ENCODE measurements at regions not wholly inside any gene's neighbourhood (a gene's known extent, or its start where the extent isn't known, plus 50 kb on each side); places are given as distances from the start of the nearest gene placed in this dataset.
A peak's percentile ranks its signal among the peaks of the same experiment; 100 is the strongest.
"Not testable (repeated sequence)": the region's sequence is repeated elsewhere in the genome, so short reads cannot be mapped to it uniquely, and the experiment has no call there.

DNA sequence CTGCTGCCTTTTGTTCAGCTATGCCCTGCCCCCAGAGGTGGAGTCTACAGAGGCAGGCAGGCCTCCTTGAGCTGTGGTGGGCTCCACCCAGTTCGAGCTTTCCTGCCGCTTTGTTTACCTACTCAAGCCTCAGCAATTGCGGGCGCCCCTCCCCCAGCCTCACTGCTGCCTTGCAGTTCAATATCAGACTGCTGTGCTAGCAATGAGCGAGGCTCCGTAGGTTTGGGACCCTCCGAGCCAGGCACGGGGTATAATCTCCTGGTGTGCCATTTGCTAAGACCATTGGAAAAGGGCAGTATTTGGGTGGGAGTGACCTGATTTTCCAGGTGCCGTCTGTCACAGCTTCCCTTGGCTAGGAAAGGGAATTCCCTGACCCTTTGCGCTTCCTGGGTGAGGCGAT lies 51.9 kb downstream of the DIPK2A start:
- not testable (repeated sequence) for DNase-seq

DNA sequence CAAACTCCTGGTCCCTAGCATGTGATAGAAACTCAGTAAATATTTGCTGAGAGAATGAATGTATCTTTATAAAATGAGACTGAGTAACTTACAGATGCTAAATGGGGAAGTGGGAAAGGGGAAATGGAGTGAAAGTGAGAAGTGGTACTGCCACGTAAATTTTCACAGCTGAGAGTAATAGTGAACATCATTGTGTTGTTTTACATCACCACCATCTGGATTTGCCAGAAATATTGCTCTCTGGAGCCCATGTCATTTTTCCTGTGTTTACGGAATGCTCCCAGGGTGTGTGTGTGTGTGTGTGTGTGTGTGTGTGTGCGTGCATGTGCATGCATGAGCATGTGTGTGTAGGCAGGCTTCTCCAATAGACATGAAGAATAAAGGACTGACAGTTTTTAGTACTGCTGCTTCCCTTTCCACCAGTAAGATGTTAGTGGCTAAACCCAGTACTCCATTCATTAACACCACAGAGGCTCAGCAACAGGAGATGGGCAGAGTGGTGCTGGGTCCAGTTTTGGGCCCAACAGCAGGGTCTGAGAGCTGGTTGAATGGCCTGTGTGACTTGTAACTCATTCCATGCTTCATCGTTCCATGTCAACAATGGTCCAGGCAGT lies 57.3 kb downstream of the DIPK2A start:
- no peak for DNase-seq

DNA sequence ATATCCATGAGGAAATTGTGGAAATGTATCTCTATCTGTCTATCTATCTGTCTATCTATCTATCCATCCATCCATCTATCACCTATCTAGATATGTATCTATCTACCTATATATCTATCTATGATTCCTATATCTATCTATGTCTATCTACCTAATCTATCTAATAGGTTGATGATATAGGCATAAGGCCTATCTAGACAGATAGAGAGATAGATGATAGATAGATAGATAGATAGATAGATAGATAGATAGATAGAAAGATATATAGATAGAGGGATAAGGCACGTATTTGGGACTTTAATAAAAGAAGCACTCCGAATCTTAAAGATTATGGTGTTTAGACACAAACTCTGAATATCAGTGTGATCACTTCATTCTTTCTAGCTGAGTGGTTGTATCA lies 58.1 kb downstream of the DIPK2A start:
- DNase-seq = no peak

DNA sequence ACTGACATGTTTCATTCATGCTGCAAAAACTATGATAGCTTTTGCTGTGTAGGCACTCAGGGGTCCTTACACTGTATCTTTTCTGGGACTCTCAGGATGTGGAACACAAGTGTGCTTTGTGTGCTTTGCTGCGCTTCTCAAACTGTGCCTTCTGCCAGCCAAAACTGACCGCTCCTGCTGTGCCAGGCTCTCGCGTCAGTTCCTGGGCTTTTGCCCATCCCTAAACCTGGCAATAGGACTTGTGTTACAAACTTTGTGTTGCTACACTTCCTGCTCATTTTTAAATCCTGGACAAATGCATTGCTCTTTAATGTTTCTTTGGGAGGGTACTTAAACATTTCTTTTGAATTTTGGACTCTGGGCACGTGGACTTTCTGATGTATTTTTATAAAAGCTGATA lies 60.3 kb downstream of the DIPK2A start:
- no peak for DNase-seq

DNA sequence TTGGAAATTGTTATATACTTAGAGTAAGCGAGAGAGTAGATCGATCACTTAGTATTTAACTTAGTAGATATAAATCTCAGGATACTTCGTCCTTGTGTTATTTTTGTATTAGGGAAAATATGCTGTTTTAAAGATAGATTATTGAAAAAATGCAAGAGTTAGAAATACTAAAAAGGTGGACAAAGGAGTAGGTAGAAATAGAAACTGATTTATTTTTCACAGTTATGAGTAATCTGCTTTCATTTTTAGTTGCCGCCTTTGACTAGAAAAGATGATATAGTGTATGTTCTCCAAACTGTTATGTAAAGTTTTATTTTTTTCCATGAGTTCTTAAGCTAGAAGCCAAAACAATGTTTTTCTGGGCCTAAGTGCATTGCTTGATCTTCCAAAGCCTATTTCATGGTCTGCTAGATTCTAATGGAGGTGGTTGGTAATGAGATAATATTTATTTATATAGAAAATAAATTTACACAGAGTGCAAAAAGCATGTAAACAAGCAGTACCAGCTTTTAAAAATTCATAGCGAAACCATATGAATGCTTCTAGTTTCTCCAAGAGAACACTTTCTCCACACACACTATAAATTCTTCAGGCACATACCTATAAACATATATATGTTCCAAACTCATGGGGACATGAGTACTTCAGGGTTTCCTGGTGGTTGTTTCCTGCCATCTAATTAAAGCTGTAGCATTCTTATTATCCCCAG lies 61.1 kb downstream of the DIPK2A start:
- peak; percentile 30 for DNase-seq

DNA sequence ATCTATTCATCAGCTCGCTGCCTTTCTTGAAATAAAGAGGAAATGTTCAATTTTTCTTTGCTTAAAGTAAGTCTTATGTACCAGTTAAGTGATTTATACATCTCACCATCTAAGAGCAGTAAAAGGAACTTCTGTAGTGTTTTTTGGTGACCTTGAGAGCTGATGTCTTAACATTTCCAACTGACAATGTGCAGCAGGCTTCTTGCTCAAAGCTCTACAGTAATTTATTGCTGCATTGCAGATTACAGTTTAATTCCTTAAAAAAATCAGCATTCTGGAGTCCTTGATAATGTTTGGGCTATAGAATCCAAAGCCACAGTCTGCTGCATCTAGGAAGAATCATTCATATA lies 61.6 kb downstream of the DIPK2A start:
- DNase-seq = no peak

DNA sequence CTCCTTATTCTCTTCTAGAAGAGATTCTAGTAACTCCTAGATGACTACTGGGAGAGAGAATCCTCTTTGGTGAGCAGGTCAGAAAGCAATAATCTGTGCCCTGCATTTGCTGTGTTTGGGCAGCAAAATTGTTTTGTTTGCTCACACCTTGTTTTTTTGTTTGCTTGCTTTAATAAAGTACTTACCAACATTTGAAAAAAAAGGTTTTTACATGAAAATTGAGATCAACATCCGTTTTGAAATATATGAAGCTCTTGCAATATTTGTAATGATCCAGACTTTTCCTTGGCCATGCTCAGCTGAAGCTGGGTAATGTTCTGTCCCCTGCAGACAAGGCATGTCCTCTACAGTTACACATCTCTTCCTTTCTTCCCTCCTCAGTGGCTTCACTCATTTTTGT lies 62.2 kb downstream of the DIPK2A start:
- no peak for DNase-seq

DNA sequence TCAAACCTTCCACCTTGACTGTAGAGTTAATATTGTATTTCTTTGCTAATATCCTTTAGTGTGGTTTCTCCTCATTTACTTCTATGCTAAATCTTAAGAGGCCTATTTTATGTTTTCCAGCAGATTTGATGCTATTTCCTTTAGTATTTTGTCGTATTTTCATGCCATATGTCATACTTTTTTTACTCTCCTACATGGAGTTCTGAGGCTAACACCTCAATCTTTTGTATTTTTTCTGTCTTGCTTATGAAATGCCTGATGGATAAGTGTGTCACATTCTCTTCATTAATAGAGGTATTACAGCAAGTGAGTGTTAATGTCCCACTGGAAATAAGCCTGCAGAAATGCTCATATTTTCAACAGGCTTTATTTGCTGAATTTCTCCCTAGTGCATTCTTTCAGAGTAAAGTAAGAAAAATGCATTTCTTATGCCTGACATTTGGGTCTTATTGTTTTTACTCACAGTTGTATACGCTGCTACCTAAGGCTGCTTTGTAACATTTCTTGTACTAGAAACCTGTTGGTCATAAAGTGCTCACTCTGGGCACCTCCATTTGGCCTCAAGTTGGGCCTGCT lies 63.2 kb downstream of the DIPK2A start:
- DNase-seq = no peak

DNA sequence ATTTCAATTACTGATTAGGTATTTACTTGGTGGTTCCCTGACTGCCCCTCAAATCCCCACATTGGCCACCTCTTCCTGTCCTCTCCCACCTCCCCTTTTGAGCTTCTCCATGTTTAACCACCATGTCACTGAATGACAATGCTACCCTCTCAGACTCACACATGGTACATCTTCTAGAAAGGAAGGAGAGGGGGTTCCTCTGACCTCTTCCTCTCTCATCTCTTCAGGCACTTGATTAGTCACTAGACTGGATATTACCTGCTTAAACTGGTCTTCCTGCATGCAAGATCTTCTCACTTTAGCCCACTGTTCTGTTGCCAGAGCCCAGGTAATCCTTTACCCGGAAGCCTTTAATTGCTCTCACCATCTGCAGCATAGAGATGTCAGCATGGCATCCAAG lies 64.9 kb downstream of the DIPK2A start:
- peak; percentile 3 for DNase-seq

DNA sequence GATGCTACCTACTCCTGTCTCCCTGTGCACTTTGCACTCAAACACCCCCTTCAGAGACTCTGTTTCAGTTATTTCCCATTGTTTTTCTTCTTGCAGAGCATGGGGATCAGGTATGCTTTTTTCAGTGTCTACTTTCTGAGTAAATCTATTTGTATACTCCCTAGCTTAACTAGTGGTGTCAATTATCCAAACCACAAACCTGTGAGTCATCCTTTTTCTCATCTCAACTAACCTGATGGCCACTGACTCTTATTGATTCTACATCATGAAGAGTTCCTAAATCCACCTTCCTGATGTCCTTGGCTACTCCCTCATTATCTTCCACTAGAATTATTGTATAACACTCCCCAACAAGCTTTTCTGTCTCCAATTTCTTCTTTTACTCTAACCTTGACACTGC lies 68.0 kb downstream of the DIPK2A start:
- DNase-seq = no peak

DNA sequence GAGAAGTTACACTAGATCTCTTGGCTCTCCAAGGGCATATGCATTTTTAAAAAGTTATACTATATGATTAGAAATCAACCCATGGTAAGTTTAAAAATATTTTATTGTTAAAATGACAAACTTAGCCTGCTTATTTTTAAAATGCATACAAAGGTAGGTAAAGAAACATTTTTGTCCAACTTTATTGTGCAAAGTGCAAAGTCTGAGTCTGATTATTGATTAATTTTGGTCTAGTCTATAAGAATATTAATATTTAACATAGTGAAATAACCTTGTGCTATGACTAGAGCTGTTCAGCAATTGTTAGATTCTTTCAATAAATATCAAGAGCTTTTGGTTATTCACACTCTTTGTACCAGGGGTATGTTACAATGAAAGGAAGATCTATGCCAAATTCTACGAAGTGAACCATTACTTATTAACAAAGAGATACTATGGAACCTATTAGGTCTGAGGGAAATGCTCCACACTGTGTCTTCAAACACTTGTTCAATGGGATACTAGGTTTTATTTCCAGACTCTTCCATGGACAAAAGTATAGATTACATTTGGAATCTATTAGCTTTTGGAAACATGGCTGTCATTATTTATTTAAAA lies 70.4 kb downstream of the DIPK2A start:
- DNase-seq = no peak

DNA sequence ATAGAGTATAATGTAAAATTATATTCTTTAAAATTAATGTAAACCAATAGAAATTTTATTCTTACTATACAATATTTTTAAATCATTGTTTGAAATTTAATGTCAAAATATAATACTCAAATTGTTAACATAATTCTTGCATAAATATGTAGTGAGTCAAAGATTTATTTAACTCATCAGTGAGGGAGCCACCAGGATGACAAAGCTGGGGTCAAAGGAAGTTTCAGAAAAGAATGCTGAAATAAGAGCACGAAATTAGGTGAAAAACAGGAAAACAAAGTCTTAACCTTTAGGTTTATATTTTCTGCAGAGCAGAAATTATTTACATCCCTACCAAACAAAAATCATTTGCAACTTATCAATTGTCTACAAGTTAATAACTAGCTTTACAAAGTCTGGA lies 74.1 kb downstream of the DIPK2A start:
- no peak for DNase-seq

DNA sequence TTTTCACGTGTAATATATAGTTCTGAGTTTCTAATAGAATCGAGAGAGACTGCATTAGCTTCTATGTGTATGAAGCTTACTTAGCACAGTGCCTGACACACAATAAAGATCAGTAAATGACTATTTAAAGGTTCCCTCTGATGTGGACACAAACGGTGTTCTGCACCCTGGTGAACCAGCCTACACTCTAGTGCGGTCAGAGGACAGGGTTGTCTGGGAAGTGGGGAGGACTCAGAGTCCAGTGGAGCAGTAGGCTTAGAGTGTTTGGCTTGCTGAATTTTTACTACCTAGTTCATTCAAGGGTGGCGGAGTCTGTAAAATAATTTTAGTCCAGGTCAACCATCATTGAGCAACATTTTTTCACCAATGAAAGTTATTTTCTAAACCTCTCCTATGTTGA lies 77.8 kb downstream of the DIPK2A start:
- DNase-seq = no peak

DNA sequence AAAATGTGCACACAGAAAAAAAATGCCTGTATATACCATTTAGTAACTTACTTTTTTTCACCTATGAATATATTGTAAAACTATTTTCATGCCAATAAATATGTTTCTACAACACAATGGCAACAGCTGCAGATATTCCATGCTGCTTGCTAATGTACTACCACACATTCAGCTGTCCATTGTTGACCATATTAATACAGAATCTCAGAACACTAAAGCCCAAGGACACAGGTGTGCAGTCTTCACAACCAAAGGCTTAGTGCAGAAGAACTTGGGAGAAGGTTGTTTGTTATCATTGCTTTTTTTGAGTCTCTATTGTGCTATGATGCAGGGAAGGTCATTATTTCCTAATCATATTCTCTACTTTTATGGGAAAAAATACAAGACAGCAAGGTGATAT lies 79.6 kb downstream of the DIPK2A start:
- DNase-seq = no peak

DNA sequence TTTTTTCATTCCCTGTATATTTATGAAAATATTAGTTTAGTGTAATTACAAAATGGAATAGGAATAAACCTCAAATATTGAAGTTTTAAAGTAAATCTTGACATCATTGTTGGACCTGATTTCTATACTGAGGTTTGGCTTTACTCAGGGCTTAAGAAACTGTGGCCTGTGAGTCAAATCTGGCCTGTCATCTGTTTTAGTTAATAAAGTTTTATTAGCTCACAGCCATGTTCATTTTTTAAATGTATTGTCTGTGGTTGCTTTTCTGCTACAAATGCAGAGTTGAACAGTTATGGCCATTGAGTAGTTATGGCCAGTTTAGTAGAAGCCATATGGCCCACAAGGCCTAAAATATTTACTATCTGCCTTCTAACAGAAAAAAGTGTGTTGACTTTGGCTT lies 80.7 kb downstream of the DIPK2A start:
- DNase-seq = no peak

DNA sequence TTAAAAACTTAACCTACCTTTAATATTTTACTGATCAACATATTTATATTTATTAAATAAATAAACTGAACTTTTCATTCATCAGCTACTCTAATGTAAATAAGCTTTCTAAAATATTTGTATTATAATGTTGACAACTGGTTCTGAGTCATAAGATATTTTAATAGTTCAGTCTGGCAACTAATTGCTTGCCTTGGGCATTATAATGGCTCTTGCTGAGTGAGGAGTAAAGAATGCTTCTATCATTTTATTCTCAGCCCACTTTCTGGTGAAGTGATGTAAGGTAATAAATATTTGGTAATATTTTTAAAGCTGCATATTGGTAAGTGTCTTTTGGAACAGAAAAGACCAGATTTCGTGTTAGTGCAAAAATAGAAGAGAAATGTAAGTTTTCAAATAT lies 81.5 kb downstream of the DIPK2A start:
- no peak for DNase-seq

DNA sequence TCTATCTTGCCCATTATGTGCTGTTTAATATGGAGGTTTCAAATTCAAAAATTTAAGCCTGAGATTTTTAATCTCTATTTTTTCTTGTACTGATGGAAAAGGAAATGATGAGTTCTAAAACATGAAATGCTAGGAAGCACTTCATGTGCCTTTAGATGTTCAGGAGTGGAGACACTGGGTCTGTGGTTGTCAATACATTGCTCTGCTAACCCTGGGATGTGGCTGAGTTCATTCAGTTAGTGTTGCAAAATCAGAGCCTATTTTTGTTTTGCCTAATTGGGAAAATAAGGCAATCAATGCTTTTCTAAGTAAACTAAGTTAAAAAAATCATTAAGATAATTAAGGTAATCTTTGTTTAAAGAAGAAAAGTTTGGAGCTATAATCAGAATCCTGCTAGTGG lies 83.1 kb downstream of the DIPK2A start:
- no peak for DNase-seq

DNA sequence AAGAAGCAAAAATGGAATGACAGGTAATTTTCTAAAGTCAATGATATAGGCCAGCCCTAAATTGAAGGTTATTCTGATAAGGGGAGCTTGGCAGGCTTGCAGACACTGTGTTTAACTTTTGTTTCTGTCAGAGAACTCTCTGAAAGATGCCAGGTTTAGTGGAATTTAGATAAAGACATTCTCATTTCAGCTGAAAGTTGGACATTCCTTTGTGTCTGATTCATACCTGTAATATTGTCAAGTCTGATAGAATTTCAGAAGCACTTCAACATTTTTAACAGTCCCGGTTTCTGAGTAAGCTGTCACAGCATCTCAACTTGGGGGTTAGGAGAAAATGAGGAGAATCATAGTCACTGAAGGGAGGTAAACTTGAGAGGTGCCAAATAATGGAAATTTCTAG lies 84.0 kb downstream of the DIPK2A start:
- DNase-seq = no peak

DNA sequence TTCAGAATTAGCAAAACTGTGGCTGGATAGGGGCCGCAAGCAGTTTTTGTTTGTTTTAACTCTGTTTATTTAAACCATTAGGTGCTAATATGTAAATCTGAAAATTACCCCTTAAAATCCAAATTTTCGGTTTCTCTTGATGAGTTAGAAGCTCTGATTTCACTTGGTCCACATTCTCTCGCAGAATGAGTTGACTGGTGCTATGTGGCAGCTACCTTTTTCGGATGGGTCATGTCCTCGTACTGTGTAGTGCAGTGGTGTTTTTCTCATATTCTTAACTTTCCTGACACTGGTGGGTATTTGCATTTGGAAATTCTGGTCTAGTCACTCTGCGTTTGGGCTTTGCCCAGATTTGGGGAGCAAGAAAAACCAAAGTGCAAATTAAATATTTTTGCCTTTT lies 87.1 kb downstream of the DIPK2A start:
- no peak for DNase-seq

DNA sequence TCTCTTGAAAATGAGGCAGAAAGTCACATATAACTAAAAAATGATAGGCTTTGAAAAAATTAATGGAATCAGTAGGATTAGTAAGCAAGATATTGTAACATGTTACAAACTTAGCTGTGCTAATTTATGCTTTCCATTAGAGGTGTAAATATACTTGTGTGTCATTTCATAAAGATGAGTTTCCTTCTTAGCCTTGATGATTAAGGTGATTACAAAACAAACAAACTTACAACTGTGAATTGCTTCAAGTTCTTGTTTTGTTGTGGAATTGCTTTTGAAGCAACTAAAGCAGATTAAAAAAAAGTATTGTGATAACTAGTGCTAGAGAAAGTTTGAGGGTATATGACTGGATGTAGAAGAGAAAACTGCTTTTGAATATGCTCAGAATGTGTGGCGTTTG lies 87.9 kb downstream of the DIPK2A start:
- no peak for DNase-seq

DNA sequence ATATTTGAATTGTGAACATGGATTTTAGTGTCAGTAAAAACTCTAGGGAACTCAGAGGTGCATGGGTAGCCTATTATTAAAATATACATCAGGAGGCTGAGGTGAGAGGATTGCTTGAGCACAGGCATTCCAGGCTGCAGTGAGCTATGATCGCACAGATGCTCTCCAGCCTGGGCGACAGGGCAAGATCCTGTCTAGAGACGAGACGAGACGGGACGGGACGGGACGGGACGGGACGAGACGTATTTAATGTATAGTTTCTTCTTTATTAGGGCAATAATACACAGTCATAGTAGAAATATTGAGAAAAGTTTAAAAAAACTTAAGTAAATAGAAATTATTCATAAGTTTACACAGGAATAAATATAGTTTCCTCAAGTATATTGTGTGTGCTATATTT lies 89.3 kb downstream of the DIPK2A start:
- no peak for DNase-seq

DNA sequence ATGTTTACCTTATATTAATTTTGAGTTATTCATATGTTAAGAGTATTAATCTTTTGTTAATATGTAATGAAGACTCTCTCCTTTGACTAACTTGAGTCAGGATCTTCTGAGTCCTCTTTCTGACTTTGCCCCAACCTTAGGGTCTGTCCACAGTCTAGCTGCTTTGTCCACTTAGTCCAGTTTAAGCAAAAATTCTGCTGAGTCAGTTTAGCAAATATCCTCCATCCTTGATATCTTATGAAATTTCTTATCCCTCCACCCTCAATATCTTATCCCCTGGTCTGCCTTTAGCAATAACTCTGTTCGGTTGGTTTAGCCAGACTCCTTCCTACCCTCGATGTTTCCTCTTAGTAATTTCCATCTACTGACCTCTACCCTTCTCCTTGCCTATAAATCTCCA lies 91.7 kb downstream of the DIPK2A start:
- no peak for DNase-seq

DNA sequence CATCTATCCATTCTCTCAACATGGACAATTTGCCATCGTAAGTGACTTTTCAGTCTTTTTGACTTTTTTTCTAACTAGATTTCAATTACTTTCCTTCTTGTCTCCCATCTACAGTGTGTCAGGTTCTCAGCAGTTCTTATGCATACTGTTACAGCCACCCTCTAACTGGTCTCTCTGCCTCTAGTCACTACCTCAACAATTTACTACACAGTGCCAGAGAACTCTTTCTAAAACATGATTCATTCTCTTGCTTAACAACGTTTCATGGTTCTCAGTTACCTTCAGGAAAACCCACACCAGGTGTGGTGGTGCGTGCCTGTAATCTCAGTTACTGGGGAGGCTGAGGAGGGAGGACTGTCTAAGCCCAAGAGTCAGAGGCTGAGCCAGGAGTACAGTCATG lies 95.4 kb downstream of the DIPK2A start:
- DNase-seq = no peak

DNA sequence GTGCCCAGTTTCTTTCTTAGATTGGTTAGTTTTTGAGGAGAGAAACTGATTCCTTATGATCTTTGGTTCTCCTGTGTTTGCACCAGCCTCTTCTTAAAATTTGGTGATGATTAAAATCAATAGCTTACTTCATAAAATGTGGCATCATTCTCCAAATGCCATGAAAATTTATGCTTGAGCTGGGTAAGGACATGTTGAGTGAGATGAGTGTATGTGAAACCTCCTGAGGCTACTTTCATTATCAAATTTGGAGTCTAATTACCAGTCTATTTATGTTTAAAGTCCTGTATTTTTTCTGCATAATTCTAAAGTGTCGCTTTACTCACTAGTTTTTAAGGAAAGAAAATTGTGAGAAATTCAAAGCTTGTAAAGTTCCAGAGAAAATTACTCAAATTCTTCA lies 102.1 kb downstream of the DIPK2A start:
- DNase-seq = no peak

DNA sequence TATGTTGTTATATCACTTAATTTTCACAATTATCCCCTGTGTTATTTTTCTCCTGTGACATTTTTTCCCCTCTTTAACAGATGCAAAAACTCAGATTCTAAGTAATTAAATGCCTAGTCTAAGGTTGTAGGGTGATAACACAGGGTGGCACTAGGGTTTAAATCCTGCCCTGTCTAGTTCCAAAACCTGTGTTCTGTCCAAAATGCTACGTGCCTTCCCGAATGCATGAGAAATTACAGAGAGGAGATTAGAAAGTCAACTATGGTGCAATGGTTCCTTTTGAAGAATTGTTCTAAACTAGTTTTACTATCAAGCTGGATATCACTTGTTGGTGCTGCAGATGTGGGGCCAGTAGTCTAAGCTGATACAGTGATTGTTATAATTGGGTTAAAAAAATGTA lies 108.0 kb downstream of the DIPK2A start:
- DNase-seq = no peak
